Keratinocyte (primary cell): ENCODE measurements at regions not wholly inside any gene's neighbourhood (a gene's known extent, or its start where the extent isn't known, plus 50 kb on each side); places are given as distances from the start of the nearest gene placed in this dataset.

Source experiments
- DNase-seq: peaks from one replicate; pipeline ENCODE4 v3.0.0-alpha.2; 2011; ENCODE audit warnings: low read depth, missing footprints, low spot score
- FAIRE-seq: peaks from 2 replicates; lab custom pipeline; 2011; peaks lifted over from hg19 to GRCh38; lab: Jason Lieb, UNC
- H2AFZ ChIP-seq: 2 replicates; pipeline ENCODE4 v1.6.0; 2012; ENCODE audit warnings: low read length, control low read depth, inconsistent platforms; ENCODE audit not compliant: control insufficient read depth
- H3K27ac ChIP-seq: 2 replicates; pipeline ENCODE4 v1.5.1; 2011; ENCODE audit warnings: low read length; ENCODE audit not compliant: control insufficient read depth, insufficient read depth
- H3K27me3 ChIP-seq: 3 replicates; pipeline ENCODE4 v1.6.0; 2011; ENCODE audit warnings: low read length; ENCODE audit not compliant: control insufficient read depth, insufficient read depth; ENCODE audit errors: extremely low read depth
- H3K36me3 ChIP-seq, 2 experiments: 2 replicates in 1 of 2; 3 replicates in 1 of 2; pipeline ENCODE4 v1.5.1; 2011; ENCODE audit warnings: low read length in 2 of 2, mild to moderate bottlenecking in 1 of 2; ENCODE audit not compliant: control insufficient read depth in 2 of 2, insufficient read depth in 2 of 2; ENCODE audit errors: extremely low read depth in 1 of 2
- H3K4me1 ChIP-seq: 3 replicates; pipeline ENCODE4 v1.5.1; 2011; ENCODE audit warnings: low read length; ENCODE audit not compliant: control insufficient read depth, insufficient read depth; ENCODE audit errors: extremely low read depth
- H3K4me2 ChIP-seq: 3 replicates; pipeline ENCODE4 v1.6.0; 2011; ENCODE audit warnings: low read depth, low read length; ENCODE audit not compliant: control insufficient read depth, insufficient read depth; ENCODE audit errors: extremely low read depth
- H3K4me3 ChIP-seq, 3 experiments: fragments of 200-600 bp in 1 of 3; sonication (generic) in 1 of 3; 2 replicates in 2 of 3; 3 replicates in 1 of 3; pipeline ENCODE4 v1.5.1; 2011 to 2016; ENCODE audit warnings: low read length in 3 of 3, mild to moderate bottlenecking in 3 of 3, control low read depth in 2 of 3, inconsistent platforms in 1 of 3, low read depth in 1 of 3, mixed read lengths in 1 of 3, mixed run types in 1 of 3, moderate library complexity in 1 of 3; ENCODE audit not compliant: control insufficient read depth in 2 of 3, insufficient read depth in 2 of 3; ENCODE audit errors: extremely low read depth in 1 of 3
- H3K79me2 ChIP-seq: 2 replicates; pipeline ENCODE4 v1.6.0; 2012; ENCODE audit warnings: low read length; ENCODE audit not compliant: control insufficient read depth, insufficient read depth
- H3K9ac ChIP-seq: 3 replicates; pipeline ENCODE4 v1.6.0; 2011; ENCODE audit warnings: low read length; ENCODE audit not compliant: control insufficient read depth, insufficient read depth; ENCODE audit errors: extremely low read depth
- H3K9me1 ChIP-seq: 3 replicates; pipeline ENCODE4 v1.6.0; 2011; ENCODE audit warnings: low read length; ENCODE audit not compliant: control insufficient read depth, insufficient read depth; ENCODE audit errors: extremely low read depth
- H3K9me3 ChIP-seq: 2 replicates; pipeline ENCODE4 v1.5.1; 2012; ENCODE audit warnings: low read depth, low read length; ENCODE audit not compliant: control insufficient read depth
- H4K20me1 ChIP-seq: 3 replicates; pipeline ENCODE4 v1.6.0; 2011; ENCODE audit warnings: low read length; ENCODE audit not compliant: control insufficient read depth, insufficient read depth; ENCODE audit errors: extremely low read depth
- CTCF ChIP-seq, 3 experiments: IDR thresholded peaks in 1 of 3; conservative IDR thresholded peaks in 1 of 3; optimal IDR thresholded peaks in 1 of 3; 2 replicates in 2 of 3; 3 replicates in 1 of 3; pipeline versions ENCODE3 to v1.5.1; 2011; ENCODE audit warnings: low read length in 3 of 3, mild to moderate bottlenecking in 3 of 3, moderate library complexity in 2 of 3, control low read depth in 1 of 3, inconsistent platforms in 1 of 3; ENCODE audit not compliant: insufficient read depth in 2 of 3; ENCODE audit errors: extremely low read depth in 1 of 3
- EZH2 ChIP-seq: IDR thresholded peaks from one replicate; pipeline ENCODE4 v1.6.1; 2012; ENCODE audit warnings: inconsistent platforms, mild to moderate bottlenecking, low read length, moderate library complexity
- dilution Hi-C: fragments of 300-500 bp; cut with MboI; formaldehyde crosslinking; loops from one replicate; pipeline ENCODE4 v1.7.0; 2020; ENCODE audit warnings: low sequenced_read_pairs; ENCODE audit not compliant: extremely low pct_ligation_motif_present

- Histone ChIP-seq H3K4me2 (no peak overlapping the region), H3K4me3 (no peak overlapping the region), H3K36me3 (no peaks in the 10 kb centered on the region), H2AFZ (no peak overlapping the region), H3K4me1 (no peaks in the 10 kb centered on the region), H3K27ac (no peak overlapping the region), H3K9ac (no peak overlapping the region), H3K27me3 (no peaks in the 10 kb centered on the region), H3K9me1 (no peaks in the 10 kb centered on the region), H3K79me2 (no peaks in the 10 kb centered on the region), H3K9me3 (no peaks in the 10 kb centered on the region), H4K20me1 (no peaks in the 10 kb centered on the region)
- dilution Hi-C loops, result no loop called here
- FAIRE-seq, result no peak
- no peak for TF ChIP-seq CTCF (optimal IDR thresholded peaks at IDR 0.05 in 1 of 3, IDR thresholded peaks at IDR 0.05 in 1 of 3, conservative IDR thresholded peaks at IDR 0.05 in 1 of 3; ENCODE audit: extremely low read depth in 1 of 3, insufficient read depth in 2 of 3, low read length in 3 of 3)
- TF ChIP-seq EZH2, result no peak
- no peak for DNase-seq
These were observed 1212.6 kb downstream of the SLITRK5 start for GRCh38 chr13:88883741-88884140.

GRCh38 chr13:88887045-88887662 is 1216.0 kb downstream of the SLITRK5 start:
- Histone ChIP-seq H3K9me1 (no peaks in the 10 kb centered on the region), H3K9me3 (no peaks in the 10 kb centered on the region), H3K4me1 (no peaks in the 10 kb centered on the region), H3K27me3 (no peaks in the 10 kb centered on the region), H2AFZ (no peak overlapping the region), H3K36me3 (no peaks in the 10 kb centered on the region), H4K20me1 (no peaks in the 10 kb centered on the region), H3K4me3 (no peak overlapping the region), H3K27ac (no peak overlapping the region), H3K9ac (no peak overlapping the region), H3K79me2 (no peaks in the 10 kb centered on the region), H3K4me2 (no peak overlapping the region)
- dilution Hi-C loops, result no loop called here
- FAIRE-seq, result no peak
- no peak for DNase-seq
- TF ChIP-seq CTCF (optimal IDR thresholded peaks at IDR 0.05 in 1 of 3, IDR thresholded peaks at IDR 0.05 in 1 of 3, conservative IDR thresholded peaks at IDR 0.05 in 1 of 3; ENCODE audit: extremely low read depth in 1 of 3, insufficient read depth in 2 of 3, low read length in 3 of 3) (no peak), EZH2 (no peak)
